AG09309 (cell line): ENCODE measurements at regions not wholly inside any gene's neighbourhood (a gene's known extent, or its start where the extent isn't known, plus 50 kb on each side); places are given as distances from the start of the nearest gene placed in this dataset.

Experiments
- DNase-seq: peaks from one replicate; pipeline ENCODE4 v3.0.0-alpha.2; 2010; ENCODE audit warnings: low read depth
- H3K4me3 ChIP-seq: 2 replicates; pipeline ENCODE4 v1.5.1; 2011; ENCODE audit warnings: mild to moderate bottlenecking, low read depth, low read length, moderate library complexity; ENCODE audit not compliant: control insufficient read depth
- CTCF ChIP-seq: IDR thresholded peaks from 2 replicates; pipeline ENCODE4 v1.5.1; 2011; ENCODE audit warnings: mild to moderate bottlenecking, low read depth, low read length, inconsistent platforms; ENCODE audit not compliant: insufficient read depth, control insufficient read depth; ENCODE audit errors: missing control alignments

GRCh38 chr5:105688227-105688792 is 1982.4 kb downstream of the EFNA5 start:
- DNase-seq: no peak
- TF ChIP-seq CTCF: no peak

GRCh38 chr5:105687493-105687892 is 1983.2 kb downstream of the EFNA5 start:
- H3K4me3 ChIP-seq: no peak overlapping the region
- no peak for TF ChIP-seq CTCF
- DNase-seq: no peak

More at GRCh38 chr5:105688227-105688792, 1982.4 kb downstream of the EFNA5 start:
- H3K4me3 ChIP-seq: no peak overlapping the region

GRCh38 chr5:105685884-105686283 is 1984.9 kb downstream of the EFNA5 start:
- no peak overlapping the region for H3K4me3 ChIP-seq
- TF ChIP-seq CTCF: no peak
- no peak for DNase-seq

- H3K4me3 ChIP-seq: no peak overlapping the region
- DNase-seq: no peak
- TF ChIP-seq CTCF: no peak
Measured at GRCh38 chr5:105684799-105685198, 1985.9 kb downstream of the EFNA5 start.

DNA sequence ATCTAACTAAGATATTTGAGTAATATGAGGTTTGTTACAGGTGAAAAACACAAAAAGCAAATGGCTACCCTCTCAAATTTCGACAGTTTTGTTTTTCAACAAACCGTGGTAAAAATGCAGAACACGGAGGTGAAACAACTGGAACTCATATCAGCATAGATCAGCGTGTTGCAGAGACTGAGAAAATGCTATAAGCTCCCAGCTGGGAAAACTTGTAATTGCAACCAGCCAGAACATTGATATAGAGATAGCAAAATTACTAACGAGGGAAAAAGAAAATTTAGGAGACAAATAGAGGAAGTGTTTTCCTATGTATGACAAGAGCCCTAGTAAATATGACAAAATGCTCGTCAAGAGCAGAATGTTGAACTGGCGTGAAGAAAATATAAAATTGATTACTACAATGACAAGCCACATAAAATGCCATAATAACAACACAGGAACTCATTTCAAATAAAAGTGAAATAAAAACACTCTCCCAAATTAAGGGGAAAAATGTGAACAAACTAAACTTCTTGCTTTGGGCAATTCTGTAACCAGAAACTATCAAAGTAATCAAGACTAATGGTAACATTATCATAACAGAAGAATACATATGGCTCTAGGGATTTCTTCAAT is 1989.8 kb downstream of the EFNA5 start:
- no peak overlapping the region for H3K4me3 ChIP-seq
- no peak for TF ChIP-seq CTCF
- no peak for DNase-seq

GRCh38 chr5:105677291-105677690 is 1993.4 kb downstream of the EFNA5 start:
- H3K4me3 ChIP-seq: no peak overlapping the region
- TF ChIP-seq CTCF: no peak
- DNase-seq: no peak
